Neural crest cell (in vitro differentiated cells): ENCODE measurements at regions not wholly inside any gene's neighbourhood (a gene's known extent, or its start where the extent isn't known, plus 50 kb on each side); places are given as distances from the start of the nearest gene placed in this dataset.

Experiments
- DNase-seq: peaks from one replicate; pipeline ENCODE4 v3.0.0; 2021; ENCODE audit warnings: low read depth, mixed read lengths, low spot score
- H3K27ac Mint-ChIP-seq: one replicate; pipeline ENCODE4 v1.8.0; 2021; ENCODE audit warnings: mild to moderate bottlenecking, mixed read lengths; ENCODE audit not compliant: unreplicated experiment
- H3K27me3 Mint-ChIP-seq: 2 replicates; pipeline ENCODE4 v1.8.0; 2021; ENCODE audit warnings: low read depth, mild to moderate bottlenecking, mixed read lengths
- H3K36me3 Mint-ChIP-seq: 2 replicates; pipeline ENCODE4 v1.8.0; 2021; ENCODE audit warnings: low read depth, mild to moderate bottlenecking, mixed read lengths
- H3K4me1 Mint-ChIP-seq: 2 replicates; pipeline ENCODE4 v1.8.0; 2021; ENCODE audit warnings: mixed read lengths
- H3K4me3 Mint-ChIP-seq: one replicate; pipeline ENCODE4 v1.8.0; 2021; ENCODE audit warnings: mild to moderate bottlenecking, mixed read lengths
- H3K9me3 Mint-ChIP-seq: 2 replicates; pipeline ENCODE4 v1.8.0; 2021; ENCODE audit warnings: mixed read lengths
- TF ChIP-seq, protein P1 (sequence below): fragments of 200-600 bp; sonication (generic); conservative IDR thresholded peaks from 2 replicates; pipeline ENCODE4 v1.5.0; 2021; ENCODE audit warnings: antibody characterized with exemption, mild to moderate bottlenecking

- H3K4me3 Mint-ChIP-seq: no peak overlapping the region
- H3K27me3 Mint-ChIP-seq: no peaks in the 10 kb centered on the region
- peaks cover 4% of the 10 kb centered on the region for H3K4me1 Mint-ChIP-seq
- no peak overlapping the region for H3K27ac Mint-ChIP-seq
- H3K36me3 Mint-ChIP-seq: no peaks in the 10 kb centered on the region
- TF ChIP-seq, protein P1, sequence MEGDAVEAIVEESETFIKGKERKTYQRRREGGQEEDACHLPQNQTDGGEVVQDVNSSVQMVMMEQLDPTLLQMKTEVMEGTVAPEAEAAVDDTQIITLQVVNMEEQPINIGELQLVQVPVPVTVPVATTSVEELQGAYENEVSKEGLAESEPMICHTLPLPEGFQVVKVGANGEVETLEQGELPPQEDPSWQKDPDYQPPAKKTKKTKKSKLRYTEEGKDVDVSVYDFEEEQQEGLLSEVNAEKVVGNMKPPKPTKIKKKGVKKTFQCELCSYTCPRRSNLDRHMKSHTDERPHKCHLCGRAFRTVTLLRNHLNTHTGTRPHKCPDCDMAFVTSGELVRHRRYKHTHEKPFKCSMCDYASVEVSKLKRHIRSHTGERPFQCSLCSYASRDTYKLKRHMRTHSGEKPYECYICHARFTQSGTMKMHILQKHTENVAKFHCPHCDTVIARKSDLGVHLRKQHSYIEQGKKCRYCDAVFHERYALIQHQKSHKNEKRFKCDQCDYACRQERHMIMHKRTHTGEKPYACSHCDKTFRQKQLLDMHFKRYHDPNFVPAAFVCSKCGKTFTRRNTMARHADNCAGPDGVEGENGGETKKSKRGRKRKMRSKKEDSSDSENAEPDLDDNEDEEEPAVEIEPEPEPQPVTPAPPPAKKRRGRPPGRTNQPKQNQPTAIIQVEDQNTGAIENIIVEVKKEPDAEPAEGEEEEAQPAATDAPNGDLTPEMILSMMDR: no peak
- H3K9me3 Mint-ChIP-seq: no peaks in the 10 kb centered on the region
- DNase-seq: no peak
These were observed 178.8 kb upstream of the KIF2A start for GRCh38 chr5:62127098-62127736.

DNA sequence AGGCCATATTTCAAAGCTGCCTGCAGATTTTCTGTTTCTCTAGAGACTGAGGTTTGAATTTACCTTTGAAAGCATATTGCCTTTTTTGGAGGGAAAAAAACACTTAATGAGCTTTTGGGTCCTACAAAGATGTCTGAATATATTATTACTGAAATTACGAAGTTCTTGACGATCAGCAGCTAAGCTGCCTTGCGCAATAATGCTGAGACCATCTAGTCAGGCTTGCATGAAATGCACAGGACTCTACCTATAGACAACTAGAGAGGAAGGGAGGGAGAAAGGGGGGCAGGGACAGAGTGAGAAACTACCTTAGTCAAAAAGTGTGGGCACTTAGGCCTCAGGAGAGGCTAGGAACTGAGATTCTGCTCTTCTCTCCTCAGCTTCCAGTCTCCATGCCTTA lies 175.9 kb upstream of the KIF2A start:
- Mint-ChIP-seq H3K27me3 (no peaks in the 10 kb centered on the region), H3K4me3 (no peak overlapping the region), H3K9me3 (no peaks in the 10 kb centered on the region), H3K36me3 (no peaks in the 10 kb centered on the region), H3K4me1 (peaks cover 4% of the 10 kb centered on the region), H3K27ac (no peak overlapping the region)
- DNase-seq: no peak
- TF ChIP-seq, protein P1: no peak

DNA sequence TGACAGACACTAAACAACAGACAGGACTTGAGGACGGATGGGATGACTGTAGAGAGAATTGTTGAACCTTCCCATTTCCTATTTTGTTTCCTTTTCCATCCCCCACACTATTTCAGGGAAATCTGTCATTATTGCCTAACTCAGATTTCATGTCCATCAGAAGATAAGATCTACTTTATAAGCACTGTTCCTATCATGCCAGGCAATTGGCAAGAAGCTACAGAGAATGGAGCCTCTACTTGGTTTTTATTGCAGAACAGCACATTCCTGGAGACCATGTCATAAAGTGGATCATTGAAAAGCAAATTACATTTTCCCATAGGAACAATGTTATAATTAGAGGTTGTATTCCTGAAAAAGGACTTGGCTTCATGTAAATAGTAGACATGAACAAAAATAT lies 173.7 kb upstream of the KIF2A start:
- H3K9me3 Mint-ChIP-seq: no peaks in the 10 kb centered on the region
- H3K27me3 Mint-ChIP-seq: no peaks in the 10 kb centered on the region
- peak overlapping the region; percentile 19 for H3K27ac Mint-ChIP-seq
- no peak overlapping the region for H3K4me3 Mint-ChIP-seq
- TF ChIP-seq, protein P1: no peak
- DNase-seq: no peak
- no peaks in the 10 kb centered on the region for H3K36me3 Mint-ChIP-seq
- peaks cover 4% of the 10 kb centered on the region for H3K4me1 Mint-ChIP-seq

DNA sequence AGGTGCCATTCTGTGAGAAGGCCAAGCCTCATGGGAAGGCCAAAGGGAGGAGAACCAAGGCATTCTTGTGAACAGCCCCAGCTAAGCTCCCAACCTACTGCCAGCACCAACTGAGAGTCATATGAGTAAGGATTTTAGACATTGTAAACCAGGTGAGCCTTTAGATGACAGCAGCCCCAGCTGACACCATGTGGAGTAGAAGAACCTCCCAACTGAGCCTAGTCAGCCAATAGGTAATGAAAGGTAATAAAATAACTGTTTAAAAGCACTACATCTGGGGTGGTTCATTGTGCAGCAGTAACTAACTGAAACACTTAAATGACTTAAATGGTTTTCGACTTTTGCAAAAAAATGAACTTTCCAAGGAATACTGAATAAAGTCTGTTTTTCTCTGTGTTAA lies 172.6 kb upstream of the KIF2A start:
- TF ChIP-seq, protein P1: no peak
- no peaks in the 10 kb centered on the region for H3K27me3 Mint-ChIP-seq
- no peak for DNase-seq
- H3K9me3 Mint-ChIP-seq: no peaks in the 10 kb centered on the region
- H3K4me3 Mint-ChIP-seq: no peak overlapping the region
- H3K4me1 Mint-ChIP-seq: no peaks in the 10 kb centered on the region
- no peaks in the 10 kb centered on the region for H3K36me3 Mint-ChIP-seq
- no peak overlapping the region for H3K27ac Mint-ChIP-seq

DNA sequence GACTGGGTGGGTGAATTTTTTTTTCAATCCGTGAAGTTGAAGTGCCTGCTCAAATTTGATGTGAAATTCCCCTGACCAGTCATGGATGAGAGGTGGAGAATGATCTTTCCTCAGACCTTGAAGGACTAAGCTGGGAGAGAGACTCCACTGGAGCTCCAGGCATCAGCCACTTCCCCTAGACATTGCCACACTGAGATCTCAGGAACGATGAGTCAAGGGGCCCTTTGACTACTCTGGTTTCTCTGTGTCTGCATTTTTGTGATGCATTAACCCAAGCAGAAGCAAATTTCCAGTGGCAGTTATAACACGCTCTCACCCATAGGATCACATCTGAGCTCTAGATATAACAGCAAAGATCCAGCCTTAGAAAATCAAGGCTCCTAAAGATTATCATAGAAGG lies 171.2 kb upstream of the KIF2A start:
- no peaks in the 10 kb centered on the region for H3K9me3 Mint-ChIP-seq
- no peaks in the 10 kb centered on the region for H3K36me3 Mint-ChIP-seq
- peaks cover 5% of the 10 kb centered on the region for H3K27me3 Mint-ChIP-seq
- no peak for DNase-seq
- no peak overlapping the region for H3K27ac Mint-ChIP-seq
- TF ChIP-seq, protein P1: no peak
- no peak overlapping the region for H3K4me3 Mint-ChIP-seq
- H3K4me1 Mint-ChIP-seq: no peaks in the 10 kb centered on the region
